GM23248 (cell line): ENCODE measurements at regions not wholly inside any gene's neighbourhood (a gene's known extent, or its start where the extent isn't known, plus 50 kb on each side); places are given as distances from the start of the nearest gene placed in this dataset.

Experiments used
- EZH2 ChIP-seq: fragments of 200-600 bp; sonication (generic); IDR thresholded peaks from 2 replicates; pipeline ENCODE4 v1.6.1; 2018; ENCODE audit warnings: antibody characterized with exemption, mild to moderate bottlenecking; ENCODE audit not compliant: insufficient read depth, poor library complexity, severe bottlenecking
- EZH2phosphoT487 ChIP-seq: fragments of 200-600 bp; sonication (generic); IDR thresholded peaks from 2 replicates; pipeline ENCODE4 v1.6.1; 2018; ENCODE audit warnings: antibody characterized with exemption, moderate library complexity, mild to moderate bottlenecking, low read depth; ENCODE audit not compliant: insufficient read depth

DNA sequence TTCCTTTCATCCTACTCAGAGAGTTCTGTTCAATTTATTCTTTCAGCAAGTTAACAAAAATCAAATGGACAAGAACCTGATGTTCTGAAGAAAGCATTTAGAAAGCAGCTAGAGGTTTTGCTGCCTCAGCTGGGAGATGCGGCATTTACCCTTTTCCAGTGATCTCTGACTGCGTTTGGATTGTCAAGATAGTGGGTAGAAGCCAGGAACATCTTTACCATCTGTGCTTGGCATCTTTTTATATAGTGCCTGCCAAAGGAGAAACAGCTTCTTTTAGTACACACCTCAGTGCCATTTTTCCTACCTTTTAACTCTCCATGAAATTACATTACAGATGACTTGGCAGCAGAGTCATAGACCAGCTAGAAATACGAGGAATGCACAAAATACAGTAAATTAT, 680.8 kb downstream of the SLITRK1 start:
- no peak for TF ChIP-seq EZH2
- TF ChIP-seq EZH2phosphoT487, result no peak
